ENCODE measurements at regions not wholly inside any gene's neighbourhood (a gene's known extent, or its start where the extent isn't known, plus 50 kb on each side); places are given as distances from the start of the nearest gene placed in this dataset.
A peak's percentile ranks its signal among the peaks of the same experiment; 100 is the strongest.
"Not testable (repeated sequence)": the region's sequence is repeated elsewhere in the genome, so short reads cannot be mapped to it uniquely, and the experiment has no call there.

DNA sequence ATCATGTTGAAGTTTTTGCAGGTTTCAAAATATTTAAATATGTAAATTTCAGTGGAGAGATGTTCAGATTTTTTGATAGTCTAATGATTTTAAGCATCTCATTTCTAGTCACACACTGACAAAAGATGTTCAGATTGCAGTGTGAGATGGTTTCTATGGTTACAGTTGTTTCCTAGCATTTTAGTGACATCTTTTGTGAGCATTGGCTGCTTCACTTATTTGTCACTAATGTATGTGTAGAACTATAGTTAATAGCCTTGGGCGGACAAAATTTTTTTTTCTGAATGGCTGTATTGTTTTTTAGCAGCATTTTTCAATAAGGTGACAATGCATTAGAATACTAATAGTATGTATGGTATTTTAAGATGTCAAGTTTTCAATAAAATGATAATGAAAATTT, 315.6 kb upstream of the PRKD1 start:
- no peak for DNase-seq
- intact Hi-C loops (cut with DNase I), result no loop called here
- ATAC-seq, result no peak

DNA sequence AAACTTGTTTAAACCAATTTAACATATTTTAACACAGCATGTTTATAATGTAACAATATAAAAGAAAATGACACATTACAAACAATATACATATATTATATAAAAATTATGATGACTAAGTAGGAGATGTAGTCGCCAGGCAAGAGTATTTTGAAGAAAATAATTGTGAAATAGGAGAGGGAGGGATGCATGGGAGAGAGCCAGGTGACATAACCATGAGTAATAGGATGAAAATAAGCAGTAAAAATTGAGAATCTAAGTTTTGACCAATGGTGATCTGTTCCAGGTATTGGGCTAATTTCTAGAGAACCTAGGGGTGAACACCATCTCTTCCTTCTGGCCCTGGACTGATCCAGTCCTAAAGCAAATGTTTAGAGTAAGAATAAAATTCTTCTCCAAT, 315.2 kb upstream of the G2E3 start:
- DNase-seq (no peak), ATAC-seq (no peak)
- intact Hi-C loops (cut with DNase I), result no loop called here

DNA sequence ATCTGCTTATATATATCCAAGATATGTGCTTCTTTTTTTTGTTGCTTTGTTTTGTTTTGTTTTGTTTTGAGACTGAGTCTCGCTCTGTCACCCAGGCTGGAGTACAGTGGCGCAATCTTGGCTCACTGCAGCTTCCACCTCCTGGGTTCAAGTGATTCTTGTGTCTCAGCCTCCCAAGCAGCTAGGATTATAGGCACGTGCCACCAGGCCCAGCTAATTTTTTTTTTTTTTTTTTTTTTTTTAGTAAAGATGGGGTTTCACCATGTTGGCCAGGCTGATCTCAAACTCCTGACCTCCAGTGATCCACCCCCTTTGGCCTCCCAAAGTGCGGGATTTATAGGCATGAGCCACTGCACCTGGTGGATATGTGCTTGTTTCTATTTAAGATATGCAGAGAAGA, 314.6 kb upstream of the G2E3 start:
- ATAC-seq; DNase-seq; intact Hi-C loops (cut with DNase I): not testable (repeated sequence)

DNA sequence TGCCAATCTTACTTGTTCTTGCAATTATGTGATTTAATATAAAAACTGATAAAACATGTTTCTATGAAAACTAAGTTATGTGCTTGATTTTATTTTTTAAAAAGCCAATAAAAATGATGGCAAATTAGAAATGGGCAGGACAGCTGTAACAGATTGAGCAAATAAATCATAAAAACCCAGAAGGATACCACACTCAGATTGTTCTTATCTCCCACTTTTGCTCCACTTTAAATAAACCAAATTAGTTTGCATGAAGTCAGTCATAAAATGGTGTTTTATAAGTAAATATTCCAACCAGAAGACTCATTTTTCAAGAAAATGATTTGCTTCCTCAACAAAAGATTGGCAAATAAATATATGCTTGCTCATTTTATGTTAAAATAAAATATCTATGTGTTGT, 307.9 kb upstream of the G2E3 start:
- ATAC-seq, result no peak
- intact Hi-C loops (cut with DNase I), result no loop called here
- DNase-seq, result no peak

DNA sequence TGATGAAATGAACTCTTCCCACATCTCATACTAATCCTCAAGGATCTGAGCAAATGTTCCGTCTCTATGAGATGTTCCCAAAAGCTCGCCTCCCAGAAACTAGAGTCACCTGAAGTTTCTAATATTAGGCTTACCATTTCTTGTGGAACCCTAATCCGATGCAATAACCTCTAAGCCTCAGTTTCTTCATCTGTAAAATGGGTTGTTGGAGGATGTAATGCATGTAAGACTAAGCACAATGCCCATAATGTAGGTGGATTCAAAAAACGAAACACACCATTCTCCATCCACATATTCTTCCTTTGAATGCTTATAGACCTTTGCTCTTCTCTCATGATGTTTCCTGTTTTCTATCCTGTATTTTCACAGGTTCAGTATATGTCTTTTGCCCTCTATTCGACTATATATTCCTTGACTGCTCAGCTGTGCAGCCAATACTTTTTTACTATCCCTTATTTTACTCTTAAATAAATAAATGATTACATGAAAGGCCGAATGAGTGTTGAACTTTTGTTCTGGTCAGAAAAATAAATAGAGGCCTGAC, 307.3 kb upstream of the G2E3 start:
- DNase-seq, result no peak
- intact Hi-C loops (cut with DNase I), result no loop called here
- no peak for ATAC-seq

DNA sequence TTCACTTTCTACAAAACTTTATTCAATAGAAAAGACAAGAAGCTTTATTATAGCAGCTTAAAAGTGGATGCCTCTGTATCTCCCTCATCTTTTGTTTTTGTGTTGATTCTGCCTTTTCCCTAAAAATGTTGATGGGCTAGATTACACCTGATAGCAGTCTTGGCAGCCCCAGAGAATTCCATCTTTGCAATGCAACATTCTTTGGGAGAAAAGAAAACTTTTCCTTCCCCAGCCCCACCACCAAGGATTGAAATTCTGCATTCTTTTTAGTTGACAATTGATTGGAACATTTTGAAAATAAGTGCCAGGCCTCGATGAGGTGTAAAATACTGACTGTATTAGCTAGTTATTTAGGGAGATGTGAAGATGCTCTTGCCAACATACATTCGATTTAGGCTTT, 306.8 kb upstream of the G2E3 start:
- intact Hi-C loops (cut with DNase I), result no loop called here
- DNase-seq (no peak), ATAC-seq (no peak)

DNA sequence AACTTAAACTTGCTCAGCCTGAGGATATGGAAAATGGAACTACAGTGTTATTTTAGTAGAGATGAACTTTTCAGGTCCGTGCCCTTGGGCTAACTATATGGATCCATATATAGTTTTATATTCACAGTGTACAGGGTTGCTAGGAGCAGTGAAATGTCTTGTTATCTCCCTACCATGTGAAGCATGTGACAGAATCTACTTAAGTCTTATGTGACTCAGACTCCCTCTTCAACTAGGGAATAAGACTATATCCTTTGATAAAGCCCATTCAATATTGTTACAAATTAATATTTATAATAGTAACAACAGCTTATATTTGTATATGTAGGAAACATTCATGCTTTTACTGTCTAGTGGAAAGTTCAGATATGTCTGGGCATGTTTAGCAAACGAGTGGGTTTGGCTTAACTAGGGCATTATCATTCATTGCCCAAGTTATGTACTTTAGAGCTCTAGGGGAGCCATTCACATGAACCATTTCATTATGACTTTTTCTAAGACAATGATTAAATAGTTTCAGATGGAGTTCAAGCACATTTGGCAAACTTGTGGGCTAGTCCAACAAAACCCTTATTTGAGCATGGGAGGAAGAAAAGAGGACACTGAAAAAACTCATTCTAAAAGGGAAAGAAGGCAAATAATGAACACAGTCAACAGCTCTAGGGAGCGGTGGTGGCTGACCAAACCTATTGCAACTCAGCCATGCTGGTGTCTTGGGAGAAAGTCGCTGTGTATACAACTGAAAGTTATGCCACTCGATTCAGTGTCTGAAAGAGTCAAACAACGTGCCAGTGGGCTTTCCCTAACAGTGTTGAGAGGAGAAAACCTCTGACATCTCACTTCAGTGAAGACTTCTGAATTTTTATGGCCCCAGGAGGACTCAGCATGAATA, 305.9 kb upstream of the G2E3 start:
- intact Hi-C loops (cut with DNase I), result no loop called here
- DNase-seq, result no peak
- no peak for ATAC-seq

DNA sequence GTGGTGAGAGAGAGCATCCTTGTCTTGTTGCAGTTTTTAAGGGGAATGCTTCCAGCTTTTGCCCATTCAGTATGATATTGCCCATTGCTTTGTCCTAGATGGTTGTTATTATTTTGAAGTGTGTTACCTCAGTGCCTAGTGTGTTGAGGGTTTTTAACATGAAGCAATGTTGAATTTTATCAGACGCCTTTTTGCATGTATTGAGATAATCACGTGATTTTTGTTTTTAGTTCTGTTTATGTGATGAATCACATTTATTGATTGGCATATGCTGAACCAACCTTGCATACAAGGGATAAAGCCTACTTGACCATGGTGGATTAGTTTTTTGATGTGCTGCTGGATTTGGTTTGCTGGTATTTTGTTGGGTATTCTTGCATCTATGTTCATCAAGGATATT, 302.3 kb upstream of the G2E3 start:
- DNase-seq (no peak), ATAC-seq (no peak)
- intact Hi-C loops (cut with DNase I), result no loop called here

DNA sequence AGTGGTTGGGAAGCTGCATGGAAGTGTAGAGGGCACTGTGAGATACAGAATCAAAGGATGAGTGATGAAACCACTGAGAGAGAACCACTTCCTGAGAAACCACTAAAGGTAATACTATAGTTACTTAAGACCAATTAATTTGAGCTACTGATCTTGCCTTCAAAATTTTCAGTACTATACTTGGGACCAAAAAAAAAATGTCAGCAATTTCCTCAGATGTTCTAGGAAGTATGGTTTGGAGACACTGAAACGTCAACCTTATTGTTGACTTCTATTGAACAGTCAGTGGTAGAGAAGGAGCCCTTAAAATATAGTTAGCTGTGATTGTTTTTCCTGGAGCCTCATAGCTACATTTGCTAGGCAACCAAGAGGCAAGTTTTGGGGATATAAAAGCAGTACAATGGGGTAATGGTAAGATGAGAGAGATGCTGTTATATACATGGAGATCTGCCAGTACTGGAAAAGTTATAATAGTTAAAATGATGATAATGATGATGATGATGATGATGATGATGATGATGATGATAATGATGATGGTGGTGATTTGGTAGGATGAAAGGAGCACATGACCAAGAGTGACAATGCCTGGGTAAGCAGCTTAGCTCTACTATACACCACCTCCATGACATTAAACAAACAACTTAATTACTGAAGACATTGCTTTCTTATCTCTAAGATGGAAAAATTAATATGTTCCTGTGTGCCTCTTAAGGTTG, 300.9 kb upstream of the G2E3 start:
- intact Hi-C loops (cut with DNase I), result no loop called here
- no peak for ATAC-seq
- no peak for DNase-seq

DNA sequence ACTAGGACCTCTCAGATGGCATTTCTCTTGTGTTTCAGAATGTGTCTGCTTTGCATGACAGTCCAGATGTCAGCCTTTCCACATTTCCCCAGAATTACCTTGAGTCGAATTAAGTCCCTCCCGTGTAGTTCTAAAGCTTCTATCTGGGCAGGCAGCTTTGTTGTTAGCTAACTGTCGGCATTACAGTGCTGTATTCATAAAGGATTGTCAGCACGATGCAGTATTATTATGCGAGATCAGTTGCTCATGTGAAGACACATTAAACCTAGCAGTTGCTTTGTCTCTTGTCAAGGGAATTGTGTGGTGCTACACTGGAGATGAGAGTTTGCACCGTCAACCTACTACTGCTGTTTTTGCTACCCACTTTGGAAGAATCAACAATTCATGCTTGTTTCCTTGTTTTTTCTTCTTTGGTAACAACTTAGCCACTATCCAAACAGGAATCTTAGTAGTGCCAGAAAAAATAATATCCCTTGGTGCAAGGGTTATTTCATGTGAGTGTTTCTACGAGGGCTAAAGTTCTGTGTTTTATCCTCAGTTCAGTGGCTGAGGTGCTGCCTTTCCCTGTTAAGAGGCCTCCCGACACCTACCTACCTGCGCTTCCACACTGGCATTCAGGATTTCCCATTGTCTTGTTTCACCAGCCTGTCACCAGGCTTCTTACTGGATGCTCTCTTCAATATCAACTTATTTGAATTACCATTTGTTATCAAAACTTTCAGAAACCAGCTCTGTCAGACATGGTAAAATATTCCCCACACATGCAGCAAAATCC, 297.9 kb upstream of the G2E3 start:
- ATAC-seq (no peak), DNase-seq (no peak)
- intact Hi-C loops (cut with DNase I), result no loop called here

DNA sequence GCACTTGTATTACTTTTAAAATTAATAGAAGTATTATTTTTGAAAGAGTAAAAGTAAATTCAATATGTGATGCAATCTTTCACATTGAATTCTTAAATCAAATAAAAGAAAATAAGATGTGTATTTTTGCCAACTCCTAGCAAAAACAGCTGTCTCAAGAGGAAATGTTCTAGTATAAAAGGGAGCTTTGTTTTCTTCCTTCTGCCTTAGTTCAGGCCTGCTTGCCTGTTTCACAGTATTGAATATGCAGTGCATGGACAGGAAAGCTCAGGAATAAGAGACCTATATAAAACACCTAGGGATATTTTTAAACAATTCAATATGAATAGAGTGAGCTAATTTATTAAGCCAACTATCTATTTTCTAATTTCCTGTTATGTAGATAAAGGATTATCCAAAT, 294.8 kb upstream of the G2E3 start:
- no peak for ATAC-seq
- intact Hi-C loops (cut with DNase I), result no loop called here
- DNase-seq, result no peak

DNA sequence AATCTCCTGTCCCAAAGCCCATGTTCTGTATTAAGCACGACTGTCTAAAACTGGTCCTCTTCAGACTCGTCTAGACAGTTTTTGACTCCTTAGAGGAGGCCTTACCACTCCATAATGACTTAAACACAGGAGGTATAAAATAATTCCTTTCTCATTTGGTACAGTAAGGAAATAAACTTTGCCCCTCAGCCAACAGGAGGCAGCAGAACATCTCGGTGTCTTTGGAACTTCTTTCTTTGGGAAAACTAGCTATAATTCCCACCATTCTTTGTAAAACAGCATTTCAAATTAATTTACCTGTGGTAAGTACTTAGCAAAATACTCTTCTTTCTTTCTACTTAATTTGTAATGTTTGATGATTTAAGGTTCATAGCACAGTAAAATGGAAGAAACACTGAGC, 292.7 kb upstream of the G2E3 start:
- DNase-seq (no peak), ATAC-seq (no peak)
- intact Hi-C loops (cut with DNase I), result no loop called here

DNA sequence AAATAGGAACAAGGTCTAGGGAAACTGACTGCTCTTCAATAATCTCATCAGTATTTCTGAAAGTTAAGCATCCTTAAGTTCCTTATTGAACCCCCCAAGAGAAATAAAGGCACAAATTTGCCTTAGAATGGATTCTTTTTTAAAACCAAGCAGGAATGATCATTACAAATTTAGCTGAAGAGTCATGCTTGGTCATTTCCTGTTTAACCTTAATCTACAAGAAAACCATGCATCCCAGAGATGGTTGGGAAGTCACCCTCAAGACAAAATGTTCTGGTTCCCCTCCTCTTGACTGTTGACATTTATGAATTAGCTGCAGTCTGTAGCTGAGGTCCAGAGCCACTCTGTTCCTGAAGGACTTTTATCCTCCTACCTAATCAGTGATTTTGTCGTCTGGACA, 291.8 kb upstream of the G2E3 start:
- DNase-seq (no peak), ATAC-seq (no peak)
- intact Hi-C loops (cut with DNase I), result no loop called here

DNA sequence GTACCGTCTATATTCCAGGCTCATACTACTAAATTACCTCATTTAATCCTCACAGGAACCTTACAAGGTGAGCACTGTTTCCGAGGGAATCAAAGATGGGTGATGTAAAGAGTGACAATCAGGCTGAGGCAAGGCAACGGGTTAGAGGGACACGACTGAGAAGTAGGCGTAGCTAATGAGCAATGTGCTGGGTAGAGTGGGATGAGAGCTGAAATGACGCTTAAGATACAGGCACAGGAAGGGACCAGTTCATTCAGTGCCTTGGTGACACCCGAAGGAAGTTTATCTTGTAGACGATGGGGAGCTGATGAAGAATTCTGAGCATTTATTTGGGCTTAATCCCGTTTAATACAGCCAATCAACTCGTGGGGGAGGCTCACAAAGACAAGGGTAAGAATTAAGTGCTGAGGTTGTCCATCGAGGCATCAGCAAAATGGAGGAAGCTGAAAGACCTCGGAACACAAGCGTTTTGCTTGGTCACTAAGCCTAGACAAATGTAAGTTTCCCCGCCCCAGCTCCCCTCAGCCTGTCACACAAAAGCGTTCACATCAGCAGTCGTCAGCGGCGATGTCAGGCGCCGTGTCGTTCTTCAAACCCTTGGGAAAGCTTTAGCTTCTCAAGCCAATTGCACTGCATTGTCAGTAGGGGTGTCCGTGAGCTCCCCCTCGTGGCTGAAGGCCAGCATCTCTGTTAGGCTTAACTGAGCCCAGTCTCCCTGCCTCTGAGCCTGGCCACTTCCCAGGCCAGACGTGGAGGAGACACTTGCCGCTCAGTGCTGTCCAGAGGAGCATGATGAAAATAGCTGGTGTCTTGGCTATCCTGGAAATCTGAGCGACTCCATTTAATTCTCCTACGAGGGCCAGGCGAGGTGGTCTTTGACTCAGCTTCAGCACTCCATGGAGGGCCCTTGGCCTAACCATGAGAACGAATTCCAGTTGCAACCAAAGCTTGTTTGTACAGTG, 288.5 kb upstream of the G2E3 start:
- ATAC-seq, result peak; percentile 95 to 96
- intact Hi-C loops (cut with DNase I), result no loop called here
- peak; percentile 83 for DNase-seq

DNA sequence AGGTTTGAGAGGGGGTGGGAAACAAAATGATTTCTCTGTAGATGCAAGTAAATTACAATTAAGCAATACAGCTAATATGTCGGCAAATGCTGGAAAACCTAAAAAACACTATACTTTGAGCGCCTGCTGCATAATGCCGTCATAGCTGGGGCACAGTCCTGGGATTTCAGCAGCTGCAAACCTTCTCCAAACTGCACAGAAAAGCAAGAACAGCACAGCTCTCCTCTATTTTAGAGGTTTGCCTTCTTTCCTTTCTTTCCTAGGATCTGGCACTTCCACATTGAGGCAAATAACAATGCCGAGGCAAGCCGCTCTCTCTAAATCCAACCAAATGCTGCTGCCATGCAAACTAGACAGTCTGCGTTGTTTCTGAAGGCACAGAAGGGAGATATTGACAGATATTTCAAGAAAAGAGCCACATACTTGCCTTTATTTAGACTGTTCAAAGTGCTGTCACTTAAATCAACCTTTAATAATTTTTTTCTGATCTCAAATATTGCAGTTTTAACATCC, 287.1 kb upstream of the G2E3 start:
- DNase-seq, result no peak
- intact Hi-C loops (cut with DNase I), result no loop called here
- no peak for ATAC-seq

DNA sequence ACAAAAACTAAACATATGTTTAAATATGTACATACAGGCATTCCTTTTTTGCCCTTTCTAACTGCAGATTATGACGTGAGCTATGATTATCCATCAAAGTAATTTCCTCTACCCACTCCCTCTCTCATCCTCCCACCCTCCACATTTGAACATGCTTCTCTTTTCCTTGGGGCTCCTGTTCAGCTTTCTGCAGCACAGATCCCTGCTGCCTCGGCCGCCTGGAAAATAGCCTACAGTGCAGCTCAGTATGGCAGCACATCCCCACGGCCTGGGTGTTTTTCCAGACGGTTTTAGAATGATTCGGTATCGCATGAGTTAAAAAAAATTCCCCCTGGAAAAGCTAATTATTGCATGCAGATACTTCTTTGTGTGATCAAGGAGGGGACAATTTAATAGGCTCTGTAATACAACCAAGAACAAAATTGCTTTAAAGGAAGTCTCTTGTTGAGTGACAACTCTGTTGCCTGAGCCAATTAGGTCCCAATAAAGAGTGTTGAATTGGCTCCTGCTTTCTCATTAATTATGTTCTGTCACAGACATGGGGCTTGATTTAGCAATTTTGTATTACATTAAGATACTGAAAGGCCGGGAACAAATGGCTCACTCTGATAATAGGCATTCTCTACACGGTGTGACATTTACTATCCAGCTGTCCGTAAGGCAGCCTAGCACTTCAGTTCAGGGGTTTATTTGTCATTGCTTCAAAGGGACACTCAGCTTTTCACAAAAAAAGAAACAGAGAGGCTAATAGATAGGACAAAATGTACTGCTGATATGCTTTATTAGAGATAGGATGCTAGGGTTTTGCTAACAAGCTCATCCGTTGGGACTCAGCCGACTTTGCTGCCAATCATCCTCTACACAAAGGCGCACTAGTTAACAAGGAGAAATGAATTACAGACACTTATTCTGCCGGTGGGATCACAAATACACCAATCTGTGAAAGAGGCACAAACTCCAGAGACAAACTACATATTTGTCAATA, 285.8 kb upstream of the G2E3 start:
- intact Hi-C loops (cut with DNase I), result no loop called here

DNA sequence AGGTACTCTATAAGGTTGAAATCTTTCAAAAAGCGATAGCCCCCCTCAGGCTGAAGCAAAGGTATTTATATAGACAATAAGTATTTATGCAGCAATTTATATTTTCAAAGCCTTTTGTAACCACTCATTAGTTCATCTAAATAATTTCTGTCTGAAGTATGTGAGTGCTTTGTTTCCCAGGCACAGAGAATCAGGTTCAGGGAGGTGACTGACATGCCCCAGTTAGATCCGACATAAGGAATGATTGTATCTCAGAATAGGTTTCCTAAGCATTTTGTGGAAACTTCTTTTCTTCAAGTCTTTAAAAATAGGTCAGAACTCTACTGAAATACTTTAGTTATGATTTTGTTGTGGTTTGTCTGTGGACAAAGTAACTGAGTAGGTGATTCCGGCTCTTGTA, 283.4 kb upstream of the G2E3 start:
- intact Hi-C loops (cut with DNase I), result no loop called here
- no peak for ATAC-seq
- DNase-seq, result no peak

More for the DNA sequence above, 285.8 kb upstream of the G2E3 start:
- ATAC-seq (no peak), DNase-seq (no peak)
